MCF 10A (cell line): ENCODE measurements at regions not wholly inside any gene's neighbourhood (a gene's known extent, or its start where the extent isn't known, plus 50 kb on each side); places are given as distances from the start of the nearest gene placed in this dataset.

Experiments
- BruUV-seq: library from RNA; stranded (reverse); fragments of 400-500 nt; replicated peaks from 2 replicates; lab custom pipeline; 2021; lab: Mats Ljungman, UMichigan
- CTCF ChIA-PET: fragments of 300-600 bp; sonication (Branson Sonifier 250); formaldehyde crosslinking; extraction: SDS; loops from one replicate; lab custom pipeline; 2021; ENCODE audit warnings: antibody characterized with exemption, inconsistent platforms; lab: Yijun Ruan, JAX
- POLR2A ChIA-PET: fragments of 300-600, 350-650 bp; sonication (Branson Sonifier 250); formaldehyde crosslinking; extraction: SDS; loops from one replicate; lab custom pipeline; 2020; ENCODE audit warnings: antibody characterized with exemption, inconsistent platforms; lab: Yijun Ruan, JAX
- DNase-seq: peaks from one replicate; pipeline ENCODE4 v3.0.0-alpha.2; 2018; ENCODE audit not compliant: unreplicated experiment
- H3K27ac Mint-ChIP-seq: one replicate; pipeline ENCODE4 v1.8.0; 2022; ENCODE audit warnings: mild to moderate bottlenecking, low read depth, mixed read lengths; ENCODE audit not compliant: unreplicated experiment
- H3K27me3 Mint-ChIP-seq: one replicate; pipeline ENCODE4 v1.8.0; 2022; ENCODE audit warnings: mixed read lengths; ENCODE audit not compliant: insufficient read depth, unreplicated experiment
- H3K36me3 Mint-ChIP-seq: one replicate; pipeline ENCODE4 v1.8.0; 2022; ENCODE audit warnings: mild to moderate bottlenecking, moderate library complexity, mixed read lengths; ENCODE audit not compliant: insufficient read depth, unreplicated experiment
- H3K4me1 Mint-ChIP-seq: one replicate; pipeline ENCODE4 v1.8.0; 2022; ENCODE audit warnings: mixed read lengths; ENCODE audit not compliant: insufficient read depth, unreplicated experiment
- H3K4me3 Mint-ChIP-seq: one replicate; pipeline ENCODE4 v1.8.0; 2022; ENCODE audit warnings: mild to moderate bottlenecking, moderate library complexity, mixed read lengths; ENCODE audit not compliant: unreplicated experiment
- H3K9me3 Mint-ChIP-seq: one replicate; pipeline ENCODE4 v1.8.0; 2022; ENCODE audit warnings: mixed read lengths; ENCODE audit not compliant: unreplicated experiment
- intact Hi-C: fragments of 100-400 bp; cut with micrococcal nuclease; formaldehyde crosslinking; loops from 2 replicates; pipeline ENCODE4 v1.14.1; 2022
- TF ChIP-seq, protein P1 (sequence below): fragments of 200-600 bp; IDR thresholded peaks from one replicate; pipeline ENCODE4 v1.8.0; 2022; ENCODE audit warnings: antibody characterized with exemption, mild to moderate bottlenecking; ENCODE audit not compliant: unreplicated experiment

DNA sequence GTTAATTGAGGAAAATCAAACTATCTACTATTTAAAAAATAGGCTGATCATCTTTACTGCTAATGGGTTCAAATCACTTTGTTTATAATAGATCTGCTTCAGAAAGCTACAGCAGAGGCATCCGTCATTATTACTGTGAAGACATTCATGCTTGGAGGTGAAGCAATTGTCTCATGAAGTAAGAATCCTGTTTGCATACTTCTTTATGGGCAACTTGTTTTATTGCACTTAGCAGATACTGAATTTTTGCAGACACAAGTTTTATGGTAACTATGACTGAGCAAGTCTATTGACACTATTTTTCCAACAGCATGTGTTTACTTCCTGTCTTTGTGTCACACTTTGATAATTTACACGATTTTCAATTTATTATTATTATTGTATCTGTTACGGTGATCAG is 573.9 kb downstream of the RFPL4B start:
- peaks cover 5% of the 10 kb centered on the region for H3K4me1 Mint-ChIP-seq
- no peak for DNase-seq
- H3K4me3 Mint-ChIP-seq = no peak overlapping the region
- no peak overlapping the region for H3K27ac Mint-ChIP-seq
- peaks cover 12% of the 10 kb centered on the region for H3K9me3 Mint-ChIP-seq
- TF ChIP-seq, protein P1, sequence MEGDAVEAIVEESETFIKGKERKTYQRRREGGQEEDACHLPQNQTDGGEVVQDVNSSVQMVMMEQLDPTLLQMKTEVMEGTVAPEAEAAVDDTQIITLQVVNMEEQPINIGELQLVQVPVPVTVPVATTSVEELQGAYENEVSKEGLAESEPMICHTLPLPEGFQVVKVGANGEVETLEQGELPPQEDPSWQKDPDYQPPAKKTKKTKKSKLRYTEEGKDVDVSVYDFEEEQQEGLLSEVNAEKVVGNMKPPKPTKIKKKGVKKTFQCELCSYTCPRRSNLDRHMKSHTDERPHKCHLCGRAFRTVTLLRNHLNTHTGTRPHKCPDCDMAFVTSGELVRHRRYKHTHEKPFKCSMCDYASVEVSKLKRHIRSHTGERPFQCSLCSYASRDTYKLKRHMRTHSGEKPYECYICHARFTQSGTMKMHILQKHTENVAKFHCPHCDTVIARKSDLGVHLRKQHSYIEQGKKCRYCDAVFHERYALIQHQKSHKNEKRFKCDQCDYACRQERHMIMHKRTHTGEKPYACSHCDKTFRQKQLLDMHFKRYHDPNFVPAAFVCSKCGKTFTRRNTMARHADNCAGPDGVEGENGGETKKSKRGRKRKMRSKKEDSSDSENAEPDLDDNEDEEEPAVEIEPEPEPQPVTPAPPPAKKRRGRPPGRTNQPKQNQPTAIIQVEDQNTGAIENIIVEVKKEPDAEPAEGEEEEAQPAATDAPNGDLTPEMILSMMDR = no peak
- intact Hi-C loops = no loop called here
- H3K27me3 Mint-ChIP-seq = no peaks in the 10 kb centered on the region
- POLR2A ChIA-PET = no interaction called here
- no TSS peak for BruUV-seq
- H3K36me3 Mint-ChIP-seq = no peaks in the 10 kb centered on the region
- CTCF ChIA-PET = no interaction called here

DNA sequence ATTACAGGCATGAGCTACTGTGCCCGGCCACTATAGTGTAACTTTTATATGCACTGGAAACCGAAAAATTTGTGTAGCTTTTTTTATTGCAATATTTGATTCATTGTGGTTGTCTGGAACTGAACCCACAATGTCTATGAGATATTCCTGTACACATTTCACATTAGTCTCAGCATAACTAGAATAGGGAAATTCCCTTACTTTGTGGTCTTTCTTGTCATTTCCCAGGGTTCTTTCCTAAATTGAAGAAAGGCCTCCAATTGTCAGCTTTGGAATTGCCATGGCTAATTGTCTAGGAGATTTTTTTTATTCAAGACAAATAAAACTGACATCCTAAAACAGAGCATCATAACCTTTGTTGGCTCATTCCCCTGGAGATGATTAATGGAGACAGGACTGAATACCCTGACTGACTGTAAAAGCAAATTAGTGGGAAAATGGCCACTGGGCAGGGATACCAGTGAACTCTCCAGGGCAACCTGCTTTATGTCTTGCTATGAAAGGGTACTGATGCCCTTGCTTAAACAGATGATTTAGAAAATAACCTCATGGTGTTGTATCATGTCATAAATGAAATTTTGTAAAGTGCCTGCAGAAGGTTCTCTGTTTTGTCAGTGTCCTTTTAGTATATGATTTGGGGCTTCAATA is 576.9 kb downstream of the RFPL4B start:
- POLR2A ChIA-PET = interaction anchor here (0.6 kb wide), 1 partner anchor 14 kb away, joined by 3 read pairs; no protein-coding TSS in a partner anchor
- no peak for DNase-seq
- intact Hi-C loops = no loop called here
- Mint-ChIP-seq H3K4me3 (no peak overlapping the region), H3K27me3 (no peaks in the 10 kb centered on the region), H3K4me1 (peaks cover 5% of the 10 kb centered on the region), H3K36me3 (no peaks in the 10 kb centered on the region), H3K27ac (no peak overlapping the region), H3K9me3 (peaks cover 12% of the 10 kb centered on the region)
- BruUV-seq = no TSS peak
- CTCF ChIA-PET = no interaction called here
- TF ChIP-seq, protein P1 = no peak

DNA sequence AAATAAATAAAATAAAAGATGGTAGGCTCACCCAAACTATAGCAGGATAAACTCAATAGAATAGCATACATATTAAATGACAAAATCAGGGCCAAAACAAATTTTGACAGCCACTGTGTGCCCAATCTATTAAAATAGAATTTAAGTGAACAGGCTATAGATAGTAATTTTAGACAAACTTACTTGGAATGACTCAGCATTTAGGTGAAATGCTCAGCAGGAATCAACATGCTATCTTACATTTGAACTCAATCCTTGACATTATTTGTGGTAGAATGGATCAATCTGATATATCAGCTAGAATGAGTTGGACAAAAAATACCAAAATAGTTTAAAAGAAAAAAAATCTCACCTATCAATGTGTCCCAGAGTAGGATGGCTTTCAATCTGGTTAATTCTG is 578.6 kb downstream of the RFPL4B start:
- no TSS peak for BruUV-seq
- H3K27me3 Mint-ChIP-seq = no peaks in the 10 kb centered on the region
- H3K9me3 Mint-ChIP-seq = peaks cover 12% of the 10 kb centered on the region
- ChIA-PET CTCF (no interaction called here), POLR2A (interaction anchor here (0.6 kb wide), 1 partner anchor 557 kb away, joined by 3 read pairs; no protein-coding TSS in a partner anchor)
- H3K4me3 Mint-ChIP-seq = no peak overlapping the region
- TF ChIP-seq, protein P1 = no peak
- intact Hi-C loops = no loop called here
- H3K27ac Mint-ChIP-seq = no peak overlapping the region
- peaks cover 5% of the 10 kb centered on the region for H3K4me1 Mint-ChIP-seq
- DNase-seq = no peak
- no peaks in the 10 kb centered on the region for H3K36me3 Mint-ChIP-seq

DNA sequence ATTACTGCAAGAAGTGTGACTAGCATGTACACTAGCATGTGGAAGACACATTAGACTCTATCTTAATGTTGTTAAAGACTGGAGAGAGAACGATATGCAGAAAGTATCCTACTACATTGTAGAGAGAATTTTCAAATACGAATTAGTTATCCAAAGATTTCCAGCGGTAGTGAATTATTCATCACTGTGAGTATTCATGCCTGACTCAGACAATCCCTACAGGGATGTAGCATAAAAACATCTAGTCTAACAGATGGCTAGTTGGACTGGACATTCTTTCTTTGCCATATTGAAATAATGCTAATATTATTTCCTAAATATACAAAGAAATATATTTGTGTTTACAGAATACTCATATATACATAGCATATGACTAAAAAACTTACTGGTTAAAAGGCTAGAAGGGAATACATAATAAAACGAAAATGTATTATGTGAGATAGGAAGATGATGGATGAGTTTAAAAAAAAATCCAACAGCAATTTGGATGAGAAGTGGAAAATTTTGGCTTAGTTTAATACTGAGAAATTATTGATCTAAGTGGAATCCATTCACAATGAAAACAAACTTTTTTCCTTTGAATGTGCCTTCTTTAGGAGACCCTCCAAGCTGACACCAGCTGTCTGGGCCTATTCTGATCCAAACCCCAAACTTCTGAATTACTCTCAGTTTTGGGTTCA is 580.7 kb downstream of the RFPL4B start:
- ChIA-PET CTCF (no interaction called here), POLR2A (interaction anchor here (0.6 kb wide), 1 partner anchor 597 kb away, joined by 4 read pairs; no protein-coding TSS in a partner anchor)
- H3K9me3 Mint-ChIP-seq = peaks cover 5% of the 10 kb centered on the region
- H3K36me3 Mint-ChIP-seq = no peaks in the 10 kb centered on the region
- H3K4me3 Mint-ChIP-seq = no peak overlapping the region
- TF ChIP-seq, protein P1 = no peak
- no TSS peak for BruUV-seq
- peaks cover 4% of the 10 kb centered on the region for H3K4me1 Mint-ChIP-seq
- no peak overlapping the region for H3K27ac Mint-ChIP-seq
- H3K27me3 Mint-ChIP-seq = no peaks in the 10 kb centered on the region
- no peak for DNase-seq
- intact Hi-C loops = no loop called here
